WTC11 (cell line): ENCODE measurements at regions not wholly inside any gene's neighbourhood (a gene's known extent, or its start where the extent isn't known, plus 50 kb on each side); places are given as distances from the start of the nearest gene placed in this dataset.

ENCODE experiments used
- ATAC-seq: fragments of 200-7000 bp; cut with Tn5 transposase; 2 replicates; pipeline ENCODE4 v1.10.0; 2021; ENCODE audit warnings: mild to moderate bottlenecking, moderate library complexity
- CTCF ChIA-PET: fragments of 300-600 bp; sonication (Branson Sonifier 250); formaldehyde crosslinking; loops from one replicate; lab custom pipeline; 2021; ENCODE audit warnings: antibody characterized with exemption; lab: Charles Lee
- POLR2A ChIA-PET: fragments of 350-600 bp; sonication (Branson Sonifier 250); formaldehyde crosslinking; loops from one replicate; lab custom pipeline; 2021; ENCODE audit warnings: antibody characterized with exemption; lab: Charles Lee
- DNase-seq: peaks from one replicate; pipeline ENCODE4 v3.0.0; 2021; ENCODE audit warnings: low spot score
- H3K27ac Mint-ChIP-seq: 2 replicates; pipeline ENCODE4 v1.8.0; 2021; ENCODE audit warnings: mixed read lengths
- H3K27me3 Mint-ChIP-seq: 2 replicates; pipeline ENCODE4 v1.8.0; 2021; ENCODE audit warnings: low read depth, mild to moderate bottlenecking, moderate library complexity, mixed read lengths
- H3K36me3 Mint-ChIP-seq: 2 replicates; pipeline ENCODE4 v1.8.0; 2021; ENCODE audit warnings: mixed read lengths
- H3K4me1 Mint-ChIP-seq: 2 replicates; pipeline ENCODE4 v1.8.0; 2022; ENCODE audit warnings: mixed read lengths
- H3K4me3 Mint-ChIP-seq: 2 replicates; pipeline ENCODE4 v1.8.0; 2021; ENCODE audit warnings: mild to moderate bottlenecking, moderate library complexity, mixed read lengths
- H3K9me3 Mint-ChIP-seq: 2 replicates; pipeline ENCODE4 v1.8.0; 2021; ENCODE audit warnings: mixed read lengths
- CBFB ChIP-seq: sonication (generic); formaldehyde crosslinking; IDR thresholded peaks from 2 replicates; pipeline ENCODE4 v1.8.1; 2022; ENCODE audit warnings: mild to moderate bottlenecking, low read depth, missing genetic modification reagents
- CTCF ChIP-seq: fragments of 200-600 bp; IDR thresholded peaks from 2 replicates; pipeline ENCODE4 v1.8.0; 2022; ENCODE audit warnings: antibody characterized with exemption
- E2F4 ChIP-seq: sonication (generic); formaldehyde crosslinking; IDR thresholded peaks from 2 replicates; pipeline ENCODE4 v1.8.1; 2022; ENCODE audit warnings: low read depth, mild to moderate bottlenecking, moderate library complexity, missing genetic modification reagents, borderline replicate concordance
- GTF2I ChIP-seq: fragments of 250-450 bp; sonication (Bioruptor Pico); conservative IDR thresholded peaks from 2 replicates; pipeline ENCODE4 v1.4.0; 2021; ENCODE audit warnings: mild to moderate bottlenecking
- JUN ChIP-seq: sonication (generic); formaldehyde crosslinking; IDR thresholded peaks from 2 replicates; pipeline ENCODE4 v1.8.0; 2023; ENCODE audit warnings: mild to moderate bottlenecking, missing genetic modification reagents
- MLX ChIP-seq: sonication (generic); formaldehyde crosslinking; IDR thresholded peaks from 2 replicates; pipeline ENCODE4 v1.8.1; 2023; ENCODE audit warnings: mild to moderate bottlenecking, missing genetic modification reagents, moderate library complexity
- MYBL2 ChIP-seq: sonication (generic); formaldehyde crosslinking; IDR thresholded peaks from 2 replicates; pipeline ENCODE4 v1.8.1; 2023; ENCODE audit warnings: mild to moderate bottlenecking, moderate library complexity, missing genetic modification reagents
- PRRX2 ChIP-seq: fragments of 250-450 bp; sonication (Bioruptor Pico); IDR thresholded peaks from 2 replicates; pipeline ENCODE4 v1.8.0; 2021; ENCODE audit warnings: mild to moderate bottlenecking
- SOX15 ChIP-seq: fragments of 250-450 bp; sonication (Bioruptor Pico); IDR thresholded peaks from 2 replicates; pipeline ENCODE4 v1.9.0; 2021; ENCODE audit warnings: mild to moderate bottlenecking
- SP1 ChIP-seq: sonication (generic); formaldehyde crosslinking; conservative IDR thresholded peaks from 2 replicates; pipeline ENCODE4 v1.8.1; 2022; ENCODE audit warnings: missing genetic modification reagents
- STAT6 ChIP-seq: sonication (generic); formaldehyde crosslinking; conservative IDR thresholded peaks from 2 replicates; pipeline ENCODE4 v1.8.1; 2023; ENCODE audit warnings: mild to moderate bottlenecking, low read depth, missing genetic modification reagents, moderate library complexity
- ZNF121 ChIP-seq: sonication (generic); formaldehyde crosslinking; IDR thresholded peaks from 2 replicates; pipeline ENCODE4 v1.8.0; 2023; ENCODE audit warnings: missing genetic modification reagents
- ZNF423 ChIP-seq: fragments of 250-450 bp; sonication (Bioruptor Pico); IDR thresholded peaks from 2 replicates; pipeline ENCODE4 v2.1.2; 2022; ENCODE audit warnings: mild to moderate bottlenecking, moderate library complexity
- TF ChIP-seq, protein P1 (sequence below): sonication (generic); formaldehyde crosslinking; IDR thresholded peaks from 2 replicates; pipeline ENCODE4 v1.8.1; 2022; ENCODE audit warnings: missing genetic modification reagents, borderline replicate concordance
- TF ChIP-seq, protein P2 (sequence below): sonication (generic); formaldehyde crosslinking; IDR thresholded peaks from 2 replicates; pipeline ENCODE4 v1.8.0; 2023; ENCODE audit warnings: missing genetic modification reagents
- TF ChIP-seq, protein P3 (sequence below): sonication (generic); formaldehyde crosslinking; IDR thresholded peaks from 2 replicates; pipeline ENCODE4 v1.8.1; 2022; ENCODE audit warnings: low read depth, missing genetic modification reagents, borderline replicate concordance
- TF ChIP-seq, protein P4 (sequence below): fragments of 250-450 bp; sonication (Bioruptor Pico); conservative IDR thresholded peaks from 2 replicates; pipeline ENCODE4 v1.9.0; 2021; ENCODE audit warnings: mild to moderate bottlenecking

DNA sequence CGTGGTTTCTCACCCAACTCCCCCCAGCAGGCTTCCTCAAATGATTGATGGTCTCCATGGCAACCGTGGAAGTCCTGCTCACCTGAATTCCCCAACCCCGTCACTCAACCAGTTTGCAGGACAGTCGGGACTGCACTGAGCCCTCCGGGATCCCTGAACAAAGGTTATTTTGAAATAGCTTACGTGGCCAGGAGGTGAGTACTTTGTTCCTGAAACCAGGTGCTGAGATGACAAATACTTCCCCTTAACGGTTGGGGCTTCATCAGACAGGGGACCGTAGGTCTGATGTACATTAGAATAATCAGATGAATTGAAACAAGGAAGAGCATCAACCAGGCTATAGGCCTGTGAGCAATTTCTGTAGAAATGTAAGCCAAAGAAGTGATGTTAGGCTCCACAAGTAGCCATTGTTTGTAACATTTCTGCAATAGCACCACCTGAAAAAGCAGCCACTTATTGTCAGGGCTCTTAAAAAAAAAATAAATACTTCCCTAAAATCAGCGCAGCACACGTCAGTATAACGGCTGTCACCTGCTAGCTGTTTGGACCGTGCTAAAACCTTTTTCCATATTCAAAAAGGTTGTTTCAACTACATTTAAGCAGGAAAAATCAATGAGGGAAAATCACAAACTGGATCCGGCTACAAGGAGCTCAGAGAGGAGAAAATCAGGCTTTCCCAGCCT is 206.4 kb upstream of the ID2 start:
- POLR2A ChIA-PET = no interaction called here
- no peak for TF ChIP-seq MYBL2 (CRISPR knock-in tag)
- TF ChIP-seq, protein P1, sequence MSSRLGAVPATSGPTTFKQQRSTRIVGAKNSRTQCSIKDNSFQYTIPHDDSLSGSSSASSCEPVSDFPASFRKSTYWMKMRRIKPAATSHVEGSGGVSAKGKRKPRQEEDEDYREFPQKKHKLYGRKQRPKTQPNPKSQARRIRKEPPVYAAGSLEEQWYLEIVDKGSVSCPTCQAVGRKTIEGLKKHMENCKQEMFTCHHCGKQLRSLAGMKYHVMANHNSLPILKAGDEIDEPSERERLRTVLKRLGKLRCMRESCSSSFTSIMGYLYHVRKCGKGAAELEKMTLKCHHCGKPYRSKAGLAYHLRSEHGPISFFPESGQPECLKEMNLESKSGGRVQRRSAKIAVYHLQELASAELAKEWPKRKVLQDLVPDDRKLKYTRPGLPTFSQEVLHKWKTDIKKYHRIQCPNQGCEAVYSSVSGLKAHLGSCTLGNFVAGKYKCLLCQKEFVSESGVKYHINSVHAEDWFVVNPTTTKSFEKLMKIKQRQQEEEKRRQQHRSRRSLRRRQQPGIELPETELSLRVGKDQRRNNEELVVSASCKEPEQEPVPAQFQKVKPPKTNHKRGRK (CRISPR knock-in tag) = no peak
- TF ChIP-seq ZNF423 (CRISPR knock-in tag) = no peak
- no peak for TF ChIP-seq JUN
- TF ChIP-seq, protein P2, sequence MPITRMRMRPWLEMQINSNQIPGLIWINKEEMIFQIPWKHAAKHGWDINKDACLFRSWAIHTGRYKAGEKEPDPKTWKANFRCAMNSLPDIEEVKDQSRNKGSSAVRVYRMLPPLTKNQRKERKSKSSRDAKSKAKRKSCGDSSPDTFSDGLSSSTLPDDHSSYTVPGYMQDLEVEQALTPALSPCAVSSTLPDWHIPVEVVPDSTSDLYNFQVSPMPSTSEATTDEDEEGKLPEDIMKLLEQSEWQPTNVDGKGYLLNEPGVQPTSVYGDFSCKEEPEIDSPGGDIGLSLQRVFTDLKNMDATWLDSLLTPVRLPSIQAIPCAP (CRISPR knock-in tag) = no peak
- TF ChIP-seq PRRX2 = no peak
- no peak for TF ChIP-seq STAT6 (CRISPR knock-in tag)
- no peak for TF ChIP-seq SOX15
- no peak for TF ChIP-seq CTCF
- TF ChIP-seq, protein P3, sequence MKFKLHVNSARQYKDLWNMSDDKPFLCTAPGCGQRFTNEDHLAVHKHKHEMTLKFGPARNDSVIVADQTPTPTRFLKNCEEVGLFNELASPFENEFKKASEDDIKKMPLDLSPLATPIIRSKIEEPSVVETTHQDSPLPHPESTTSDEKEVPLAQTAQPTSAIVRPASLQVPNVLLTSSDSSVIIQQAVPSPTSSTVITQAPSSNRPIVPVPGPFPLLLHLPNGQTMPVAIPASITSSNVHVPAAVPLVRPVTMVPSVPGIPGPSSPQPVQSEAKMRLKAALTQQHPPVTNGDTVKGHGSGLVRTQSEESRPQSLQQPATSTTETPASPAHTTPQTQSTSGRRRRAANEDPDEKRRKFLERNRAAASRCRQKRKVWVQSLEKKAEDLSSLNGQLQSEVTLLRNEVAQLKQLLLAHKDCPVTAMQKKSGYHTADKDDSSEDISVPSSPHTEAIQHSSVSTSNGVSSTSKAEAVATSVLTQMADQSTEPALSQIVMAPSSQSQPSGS (CRISPR knock-in tag) = no peak
- no peaks in the 10 kb centered on the region for H3K36me3 Mint-ChIP-seq
- H3K27ac Mint-ChIP-seq = no peak overlapping the region
- CTCF ChIA-PET = interaction anchor here (0.9 to 1.2 kb wide), 2 partner anchors 14 to 50 kb away, joined by 3 read pairs; no protein-coding TSS in a partner anchor
- ATAC-seq (no peak), DNase-seq (no peak)
- no peaks in the 10 kb centered on the region for H3K9me3 Mint-ChIP-seq
- H3K4me1 Mint-ChIP-seq = peaks cover 5% of the 10 kb centered on the region
- no peak overlapping the region for H3K4me3 Mint-ChIP-seq
- no peaks in the 10 kb centered on the region; the same call in 1 of the 2 replicates for H3K27me3 Mint-ChIP-seq

GRCh38 chr2:8477552-8478470 is 204.0 kb upstream of the ID2 start:
- TF ChIP-seq MLX (CRISPR knock-in tag) (no peak), SOX15 (no peak), CBFB (CRISPR knock-in tag) (no peak), GTF2I (no peak), E2F4 (CRISPR knock-in tag) (no peak), ZNF121 (no peak), SP1 (CRISPR knock-in tag) (no peak)
- TF ChIP-seq, protein P4, sequence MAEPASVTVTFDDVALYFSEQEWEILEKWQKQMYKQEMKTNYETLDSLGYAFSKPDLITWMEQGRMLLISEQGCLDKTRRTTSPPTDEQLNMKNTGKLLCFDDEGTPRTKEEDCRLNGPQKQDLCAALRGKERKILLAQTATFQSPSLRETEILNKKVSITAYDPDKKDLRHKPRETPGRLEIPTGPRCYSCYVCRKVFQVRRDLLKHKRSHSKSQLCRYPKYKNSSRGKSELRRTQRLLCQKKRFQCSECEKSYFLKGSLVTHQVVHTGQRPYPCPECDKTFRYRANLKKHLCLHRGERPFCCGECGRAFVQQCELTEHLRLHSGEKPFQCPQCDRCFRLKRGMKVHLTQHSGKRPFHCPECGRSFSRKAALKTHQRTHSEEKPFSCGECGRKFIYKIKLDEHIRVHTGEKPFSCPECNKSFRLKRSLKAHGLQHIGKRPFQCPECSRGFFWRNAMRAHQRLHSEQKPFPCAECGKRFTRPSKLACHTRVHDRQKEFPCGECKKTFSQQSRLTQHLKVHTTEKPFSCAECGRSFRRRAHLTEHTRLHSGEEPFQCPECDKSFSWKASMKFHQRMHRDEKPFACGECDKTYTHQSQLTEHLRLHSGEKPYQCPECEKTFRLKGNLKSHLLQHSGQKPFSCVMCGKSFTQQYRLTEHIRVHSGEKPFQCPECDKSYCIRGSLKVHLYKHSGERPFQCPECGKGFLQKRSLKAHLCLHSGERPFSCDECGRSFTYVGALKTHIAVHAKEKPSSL (CRISPR knock-in tag) = no peak
- TF ChIP-seq, protein P2 (CRISPR knock-in tag) = no peak
- TF ChIP-seq, all 79 proteins: peak for 0
- no peak for ATAC-seq
- DNase-seq = no peak
- H3K27me3 Mint-ChIP-seq = no peaks in the 10 kb centered on the region; the same call in 1 of the 2 replicates
- no peaks in the 10 kb centered on the region for H3K9me3 Mint-ChIP-seq
- POLR2A ChIA-PET = no interaction called here
- no peaks in the 10 kb centered on the region for H3K36me3 Mint-ChIP-seq
- no peak overlapping the region for H3K4me3 Mint-ChIP-seq
- H3K27ac Mint-ChIP-seq = no peak overlapping the region
- CTCF ChIA-PET = no interaction called here
- peaks cover 5% of the 10 kb centered on the region for H3K4me1 Mint-ChIP-seq
